Left lung (tissue), 4 donors: ENCODE measurements at regions not wholly inside any gene's neighbourhood (a gene's known extent, or its start where the extent isn't known, plus 50 kb on each side); places are given as distances from the start of the nearest gene placed in this dataset.

ENCODE experiments used
- ATAC-seq: fragments of 200-7000 bp; cut with Tn5 transposase; one replicate; pipeline ENCODE4 v1.9.1; 2020; ENCODE audit warnings: moderate library complexity
- DNase-seq, 4 donors: peaks; one replicate each; pipeline ENCODE4 v3.0.0-alpha.2; 2013 to 2020
- H3K27ac ChIP-seq, 2 donors: fragments of 200-600 bp; sonication (generic) in 1 of 2; one replicate each; pipeline versions ENCODE4 v1.5.0 to v1.8.0; 2020 to 2021
- H3K27me3 ChIP-seq, 2 donors: fragments of 200-600 bp; sonication (generic) in 1 of 2; one replicate each; pipeline versions ENCODE4 v1.5.0 to v1.8.0; 2020 to 2021
- H3K36me3 ChIP-seq, 2 donors: fragments of 200-600 bp; sonication (generic) in 1 of 2; one replicate each; pipeline versions ENCODE4 v1.5.0 to v1.8.0; 2020 to 2021
- H3K4me1 ChIP-seq, 2 donors: fragments of 200-600 bp; one replicate each; pipeline ENCODE4 v1.8.0; 2021
- H3K4me3 ChIP-seq, 2 donors: fragments of 200-600 bp; sonication (generic) in 1 of 2; one replicate each; pipeline versions ENCODE4 v1.5.0 to v1.8.0; 2020 to 2021; ENCODE audit warnings: mild to moderate bottlenecking in 1 of 2
- H3K9me3 ChIP-seq, 2 donors: fragments of 200-600 bp; sonication (generic) in 1 of 2; one replicate each; pipeline versions ENCODE4 v1.5.0 to v1.8.0; 2020 to 2021
- CTCF ChIP-seq, 2 donors: fragments of 200-600 bp; sonication (generic) in 1 of 2; IDR thresholded peaks; one replicate each; pipeline versions ENCODE4 v1.5.0 to v1.8.0; 2021; ENCODE audit warnings: antibody characterized with exemption in 2 of 2
- intact Hi-C, 2 donors: fragments of 100-400 bp; cut with DNase I; formaldehyde crosslinking; loops; one replicate each; pipeline versions ENCODE4 v1.11.2 to v1.14.2; 2022
- donor health status: DM: no; HTN: yes; CAD: no.
- donor health status: DM: no; HTN: no; CAD: no.

DNA sequence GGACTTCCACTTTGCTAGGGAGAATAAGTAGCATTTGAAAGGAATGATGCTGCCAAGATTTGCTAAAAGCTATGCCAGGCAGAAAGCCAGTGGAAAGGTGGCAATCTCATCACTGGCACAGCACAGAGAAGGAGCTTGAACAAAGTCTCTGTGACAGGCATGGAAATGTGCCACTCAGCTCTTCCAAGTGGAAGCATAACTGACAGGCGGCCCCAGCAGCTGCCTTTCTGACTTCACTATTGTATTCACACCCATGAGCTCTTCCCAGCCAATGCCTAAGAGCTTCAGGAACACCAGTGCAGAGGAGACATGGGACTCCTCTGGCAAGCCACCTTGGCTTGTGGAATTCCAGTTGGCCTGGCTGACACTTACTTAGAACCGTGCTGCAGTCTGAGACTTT lies 134.6 kb upstream of the REG3G start:
- intact Hi-C loops = no loop called here
- H3K4me1 ChIP-seq = no peaks in the 10 kb centered on the region
- H3K27ac ChIP-seq = no peak overlapping the region
- no peaks in the 10 kb centered on the region for H3K36me3 ChIP-seq
- no peak for ATAC-seq
- no peaks in the 10 kb centered on the region for H3K9me3 ChIP-seq
- TF ChIP-seq CTCF (IDR thresholded peaks at IDR 0.05) = no peak
- no peak overlapping the region for H3K4me3 ChIP-seq
- H3K27me3 ChIP-seq = no peaks in the 10 kb centered on the region
- no peak for DNase-seq

GRCh38 chr2:78892295-78892694 lies 133.2 kb upstream of the REG3G start:
- H3K4me3 ChIP-seq = no peak overlapping the region
- no peaks in the 10 kb centered on the region for H3K27me3 ChIP-seq
- no peak for TF ChIP-seq CTCF (IDR thresholded peaks at IDR 0.05)
- DNase-seq (no peak), ATAC-seq (no peak)
- H3K4me1 ChIP-seq = no peaks in the 10 kb centered on the region
- no peaks in the 10 kb centered on the region for H3K36me3 ChIP-seq
- intact Hi-C loops = no loop called here
- H3K9me3 ChIP-seq = no peaks in the 10 kb centered on the region
- H3K27ac ChIP-seq = no peak overlapping the region

- intact Hi-C loops = no loop called here
- no peaks in the 10 kb centered on the region for H3K9me3 ChIP-seq
- DNase-seq = no peak
- no peaks in the 10 kb centered on the region for H3K36me3 ChIP-seq
- no peaks in the 10 kb centered on the region for H3K4me1 ChIP-seq
- no peak for ATAC-seq
- no peaks in the 10 kb centered on the region for H3K27me3 ChIP-seq
- no peak overlapping the region for H3K4me3 ChIP-seq
- no peak for TF ChIP-seq CTCF (IDR thresholded peaks at IDR 0.05)
- no peak overlapping the region for H3K27ac ChIP-seq
These were observed 130.5 kb upstream of the REG3G start for GRCh38 chr2:78895022-78895421.

DNA sequence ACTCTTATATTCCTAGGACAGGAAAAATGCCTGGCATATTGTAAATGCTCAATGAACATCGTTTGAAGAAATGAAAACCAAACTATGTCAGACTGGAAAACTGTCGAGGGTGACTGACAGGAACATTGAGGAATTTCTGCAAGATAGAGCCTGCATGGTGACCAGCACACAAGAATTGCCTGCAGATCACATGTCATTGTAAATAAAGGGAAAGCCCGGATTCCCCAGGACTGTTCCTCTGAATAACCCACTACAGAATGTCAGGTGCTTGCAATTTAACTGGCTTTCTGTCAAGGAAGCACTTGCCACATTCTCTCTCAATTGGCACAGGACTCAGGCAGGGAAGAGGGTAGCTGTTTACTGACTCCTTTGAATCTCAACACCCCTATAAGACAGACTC lies 129.0 kb upstream of the REG3G start:
- no peaks in the 10 kb centered on the region for H3K27me3 ChIP-seq
- no peak overlapping the region for H3K4me3 ChIP-seq
- TF ChIP-seq CTCF (IDR thresholded peaks at IDR 0.05) = no peak
- DNase-seq (no peak), ATAC-seq (no peak)
- no peaks in the 10 kb centered on the region for H3K9me3 ChIP-seq
- H3K27ac ChIP-seq = no peak overlapping the region
- H3K4me1 ChIP-seq = no peaks in the 10 kb centered on the region
- H3K36me3 ChIP-seq = no peaks in the 10 kb centered on the region
- intact Hi-C loops = no loop called here

- H3K9me3 ChIP-seq = no peaks in the 10 kb centered on the region
- no peaks in the 10 kb centered on the region for H3K36me3 ChIP-seq
- no peak overlapping the region for H3K4me3 ChIP-seq
- intact Hi-C loops = no loop called here
- no peaks in the 10 kb centered on the region for H3K27me3 ChIP-seq
- H3K4me1 ChIP-seq = no peaks in the 10 kb centered on the region
- DNase-seq (no peak), ATAC-seq (no peak)
- no peak for TF ChIP-seq CTCF (IDR thresholded peaks at IDR 0.05)
- H3K27ac ChIP-seq = no peak overlapping the region
These were observed 118.4 kb upstream of the REG3G start for GRCh38 chr2:78907089-78907488.
